GM21447 (cell line): ENCODE measurements at regions not wholly inside any gene's neighbourhood (a gene's known extent, or its start where the extent isn't known, plus 50 kb on each side); places are given as distances from the start of the nearest gene placed in this dataset.
"Not testable (repeated sequence)": the region's sequence is repeated elsewhere in the genome, so short reads cannot be mapped to it uniquely, and the experiment has no call there.

Experiments used
- ATAC-seq: cut with Tn5 transposase; IDR thresholded peaks from one replicate; pipeline ENCODE4 v1.9.1; 2021; ENCODE audit not compliant: unreplicated experiment

DNA sequence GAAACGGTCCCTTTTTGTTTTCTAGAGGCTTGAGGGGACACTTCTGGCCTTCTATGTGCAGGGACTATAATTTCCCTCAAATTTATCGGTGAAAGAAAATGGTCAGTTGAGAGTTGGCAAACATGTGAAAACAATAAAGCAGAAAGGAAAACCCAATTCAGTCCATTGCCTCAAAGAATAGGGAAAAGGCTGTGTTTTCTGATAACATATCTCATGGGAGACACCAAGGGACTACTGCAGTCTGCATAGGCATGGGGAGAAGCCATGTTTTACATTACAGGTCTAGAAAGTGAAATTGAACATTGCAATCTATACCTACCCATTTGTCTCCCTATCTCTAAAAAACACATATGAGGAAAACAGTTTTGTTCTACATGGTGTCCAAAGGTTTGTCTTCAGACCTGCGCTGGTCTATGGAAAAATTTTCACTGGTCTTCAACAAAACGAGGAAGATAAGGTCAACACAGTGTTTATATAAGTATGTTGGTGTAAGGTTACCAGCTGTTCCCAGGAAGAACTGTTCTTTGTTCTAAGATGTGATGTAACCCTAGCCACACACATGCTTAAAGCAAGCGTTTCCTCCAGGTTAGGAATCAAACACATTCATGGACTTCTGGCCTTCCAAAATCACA is 179.7 kb downstream of the MREG start:
- ATAC-seq = no peak

DNA sequence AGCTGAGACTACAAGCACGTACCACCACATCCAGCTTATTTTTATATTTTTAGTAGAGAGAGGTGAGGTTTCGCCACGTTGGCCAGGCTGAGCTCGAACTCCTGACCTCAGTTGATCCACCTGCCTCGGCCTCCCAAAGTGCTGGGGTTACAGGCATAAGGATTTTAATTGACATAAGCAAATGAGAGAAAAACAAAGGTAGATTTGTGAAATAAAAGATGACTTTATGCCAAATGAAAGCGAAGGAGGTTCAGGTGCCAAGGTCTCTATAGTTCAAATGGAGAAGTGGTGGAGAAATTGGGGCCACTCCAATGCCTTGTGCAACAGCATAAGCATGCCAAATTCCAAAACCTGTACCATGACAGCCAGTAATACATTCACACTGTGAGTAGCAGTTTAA is 180.6 kb downstream of the MREG start:
- no peak for ATAC-seq

DNA sequence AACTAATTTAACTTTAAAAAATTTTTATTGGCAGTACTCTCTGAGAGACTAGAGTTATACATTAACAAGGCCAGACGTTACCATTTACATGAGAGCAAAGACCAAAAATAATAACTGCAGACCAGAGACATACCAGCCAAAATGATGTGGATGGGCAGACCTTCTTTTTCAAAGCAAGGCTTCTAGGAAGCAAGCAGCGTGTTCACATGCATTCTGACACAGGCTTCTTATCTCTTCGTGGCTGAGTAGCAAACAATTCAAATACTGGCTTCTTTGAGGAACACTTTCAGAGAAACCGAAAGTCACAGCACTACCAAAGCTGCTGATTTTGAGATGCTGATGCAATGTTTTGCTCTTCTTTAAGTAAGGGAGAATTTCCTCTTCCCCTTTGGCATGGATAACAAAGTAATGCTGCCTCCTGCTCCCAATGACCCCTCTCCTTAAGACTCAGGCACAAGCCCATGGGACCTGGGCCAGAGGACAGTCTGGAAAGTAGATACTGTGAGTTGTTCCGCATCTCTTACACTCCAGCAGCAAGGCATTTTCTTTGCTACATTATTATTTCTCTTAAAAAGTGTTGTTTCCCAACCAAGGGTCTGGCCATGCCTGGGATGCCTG is 181.9 kb downstream of the MREG start:
- ATAC-seq = peak; percentile 79

DNA sequence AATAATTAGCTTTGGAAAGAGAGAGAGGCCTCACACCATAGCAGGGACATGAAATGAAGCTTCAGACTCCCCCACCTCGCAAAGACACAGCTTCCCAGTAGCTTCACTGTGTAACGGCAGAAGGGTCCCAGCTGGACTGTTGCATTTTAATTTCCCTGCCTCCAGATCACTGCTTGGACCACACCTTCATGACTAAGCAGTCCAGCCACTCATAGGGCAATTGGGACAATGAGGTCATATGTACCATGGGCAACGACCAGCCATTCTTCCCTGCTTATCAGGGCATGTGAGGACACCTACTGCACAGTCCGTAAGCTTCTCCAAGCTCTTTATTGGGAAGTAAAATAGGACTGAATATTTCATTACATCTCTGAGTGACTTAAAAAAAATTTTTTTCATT is 183.0 kb downstream of the MREG start:
- ATAC-seq = no peak

DNA sequence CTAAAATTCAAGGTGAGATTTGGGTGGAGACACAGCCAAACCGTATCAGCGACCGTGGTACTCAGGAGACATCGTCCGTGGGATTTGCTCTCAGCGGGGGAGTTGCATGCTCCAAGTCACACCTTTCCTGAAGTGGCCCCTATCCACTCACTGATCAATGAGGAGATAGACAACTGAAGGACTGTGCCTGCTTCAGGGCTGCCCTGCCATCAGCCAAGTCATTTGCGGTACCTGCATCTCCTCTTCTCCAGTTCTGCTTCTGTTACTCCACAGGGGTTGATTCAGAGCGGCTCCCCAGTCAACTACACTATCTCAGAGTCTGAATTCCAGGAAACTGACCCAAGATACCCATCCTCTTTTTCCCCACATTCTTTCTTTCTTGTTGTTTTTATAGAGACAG is 184.1 kb downstream of the MREG start:
- no peak for ATAC-seq

DNA sequence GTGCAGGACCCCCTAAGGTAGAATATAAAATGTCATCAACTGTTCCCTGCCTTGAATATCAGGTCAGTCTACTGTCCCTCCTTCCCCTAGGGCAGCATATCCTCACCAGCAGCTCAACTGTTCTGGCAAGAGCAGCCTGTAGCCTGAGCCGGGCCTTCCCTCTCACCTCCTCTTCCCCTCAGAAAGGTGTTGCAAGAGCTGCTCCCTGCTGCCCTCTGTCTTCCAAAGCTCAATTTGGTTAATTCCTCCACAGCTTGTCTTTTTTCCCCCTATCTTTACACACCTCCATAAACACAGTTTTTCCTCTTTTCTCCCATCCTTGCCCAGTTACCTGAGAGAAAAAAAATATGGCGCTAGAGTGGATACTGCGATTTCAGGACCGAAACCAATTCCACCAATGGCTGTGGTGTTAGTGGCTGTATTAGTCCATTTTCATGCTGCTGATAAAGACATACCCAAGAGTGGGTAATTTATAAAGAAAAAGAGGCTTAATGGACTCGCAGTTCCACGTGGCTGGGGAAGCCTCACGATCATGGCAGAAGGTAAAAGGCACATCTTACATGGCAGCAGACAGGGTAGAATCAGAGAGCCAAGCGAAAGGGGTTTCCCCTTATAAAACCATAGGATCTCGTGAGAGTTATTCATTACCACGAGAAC is 184.7 kb downstream of the MREG start:
- peak; percentile 83 for ATAC-seq

DNA sequence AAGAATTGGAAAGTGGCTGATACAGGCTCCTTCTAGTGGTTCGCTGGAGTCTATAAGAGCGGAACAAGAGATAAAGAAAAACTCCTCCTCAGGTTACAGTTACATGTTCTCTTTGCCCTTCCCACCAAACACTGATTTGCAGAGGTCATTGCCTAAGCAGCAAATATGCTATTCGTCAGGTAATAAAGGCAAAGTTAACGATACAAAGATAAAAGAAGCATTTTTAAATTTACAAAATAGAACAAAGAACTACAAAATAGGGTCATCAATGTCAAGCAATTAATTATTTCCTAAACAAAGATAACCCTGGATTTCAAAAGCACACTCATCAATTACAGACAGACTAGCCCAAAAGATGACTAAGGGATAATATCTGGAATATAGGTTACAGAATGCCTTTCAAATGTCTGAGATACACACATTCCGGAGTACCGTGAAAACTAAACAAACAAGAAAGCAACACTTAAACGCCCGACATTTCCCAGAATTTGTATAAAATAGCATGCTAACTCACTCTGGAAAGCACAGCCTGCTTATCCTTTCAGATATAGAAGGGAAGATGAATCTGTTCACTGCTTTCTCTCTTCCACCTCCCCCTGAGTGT is 186.4 kb downstream of the MREG start:
- ATAC-seq = no peak

DNA sequence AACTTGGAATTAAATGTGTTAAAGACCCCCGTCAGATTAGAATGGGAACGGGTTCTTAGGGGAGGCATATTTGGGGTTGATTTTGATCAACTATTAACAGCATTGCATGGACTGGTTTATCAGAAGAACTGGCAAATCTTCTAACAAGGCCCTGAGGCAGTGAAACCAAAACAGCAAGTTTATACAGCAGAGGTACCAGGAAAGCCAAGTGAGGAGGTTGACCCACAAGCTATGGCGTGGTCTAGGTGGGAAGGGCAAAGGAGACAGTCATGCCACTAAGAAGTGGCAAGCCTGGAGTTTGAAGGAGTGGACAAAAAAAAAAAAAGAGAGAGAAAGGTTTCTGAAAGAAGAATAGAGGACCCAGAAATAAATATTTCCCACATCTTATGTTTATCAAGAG is 187.0 kb downstream of the MREG start:
- no peak for ATAC-seq

DNA sequence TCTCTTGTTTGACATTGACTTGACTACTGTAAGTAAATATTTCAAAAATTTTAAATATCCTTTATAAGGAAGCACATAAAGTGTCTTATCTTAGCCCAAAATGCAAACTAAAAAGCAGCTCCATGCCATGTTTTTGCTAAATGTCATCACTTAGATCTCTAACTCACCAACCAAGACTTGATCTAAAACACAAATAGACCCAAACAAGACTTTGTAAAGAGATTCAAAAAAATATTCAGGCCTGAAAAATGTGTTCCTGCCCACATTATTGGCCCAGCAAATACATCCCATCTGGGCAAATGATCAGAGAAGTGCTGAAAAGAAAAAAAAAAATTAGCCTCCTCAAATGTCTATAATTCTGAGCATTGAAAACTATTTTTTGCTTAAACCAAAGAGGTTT is 187.6 kb downstream of the MREG start:
- ATAC-seq = no peak

DNA sequence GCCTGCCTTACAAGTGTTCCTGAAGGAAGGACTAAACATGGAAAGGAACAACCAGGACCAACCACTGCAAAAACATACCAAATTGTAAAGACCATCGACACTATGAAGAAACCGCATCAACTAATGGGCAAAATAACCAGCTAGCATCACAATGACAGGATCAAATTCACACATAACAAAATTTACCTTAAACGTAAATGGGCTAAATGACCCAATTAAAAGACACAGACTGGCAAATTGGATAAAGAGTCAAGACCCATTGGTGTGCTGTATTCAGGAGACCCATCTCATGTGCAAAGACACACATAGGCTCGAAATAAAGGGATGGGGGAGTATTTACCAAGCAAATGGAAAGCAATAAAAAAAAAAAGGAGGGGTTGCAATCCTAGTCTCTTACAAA is 192.1 kb downstream of the MREG start:
- not testable (repeated sequence) for ATAC-seq

DNA sequence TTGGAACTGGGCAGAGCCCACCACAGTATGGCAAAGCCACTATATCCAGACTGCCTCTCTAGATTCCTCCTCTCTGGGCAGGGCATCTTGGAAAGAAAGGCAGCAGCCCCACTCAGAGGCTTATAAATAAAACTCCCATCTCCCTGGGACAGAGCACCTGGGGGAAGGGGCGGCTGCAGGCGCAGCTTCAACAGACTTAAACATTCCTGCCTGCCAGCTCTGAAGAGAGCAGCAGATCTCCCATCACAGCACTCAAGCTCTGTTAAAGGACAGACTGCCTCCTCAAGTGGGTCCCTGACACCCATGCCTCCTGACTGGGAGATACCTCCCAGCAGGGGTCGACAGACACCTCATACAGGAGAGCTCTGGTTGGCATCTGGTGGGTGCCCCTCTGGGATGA is 193.6 kb downstream of the MREG start:
- not testable (repeated sequence) for ATAC-seq

DNA sequence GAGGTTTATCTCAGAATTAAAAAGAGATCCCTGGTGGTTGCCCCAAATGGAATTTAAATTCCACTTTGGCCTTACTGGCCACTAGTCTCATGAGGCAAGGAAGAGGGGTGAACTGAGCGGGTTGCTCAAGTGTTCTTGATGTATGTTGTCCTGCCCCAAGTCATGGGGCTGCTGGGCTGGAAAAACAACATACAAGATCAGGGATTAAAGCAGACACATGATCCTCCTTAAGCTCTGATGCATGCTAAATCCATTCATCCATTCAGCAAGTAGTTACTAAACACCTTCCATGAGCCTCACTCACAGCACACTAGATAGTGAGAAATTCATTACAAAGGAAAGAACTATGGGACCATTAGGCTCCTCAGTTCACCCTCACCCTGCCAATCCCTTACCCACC is 196.3 kb downstream of the MREG start:
- ATAC-seq = no peak

DNA sequence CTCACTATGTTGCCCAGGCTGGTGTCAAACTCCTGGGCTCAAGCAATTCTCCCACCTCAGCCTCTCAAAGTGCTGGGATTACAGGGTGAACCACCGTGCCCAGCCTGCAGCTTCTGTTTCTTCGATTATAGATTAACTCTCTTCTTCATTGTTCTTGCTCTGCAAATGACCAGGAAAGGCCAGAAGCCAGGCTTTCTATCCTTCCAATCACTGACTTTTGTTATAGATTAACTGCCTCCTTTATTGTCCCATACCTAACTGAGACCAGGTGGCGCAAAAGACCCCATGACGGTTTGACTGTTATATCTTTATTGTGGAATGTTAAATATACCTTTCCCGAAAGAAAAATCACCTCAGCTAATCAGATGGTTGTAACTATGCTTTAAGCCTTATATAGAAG is 196.9 kb downstream of the MREG start:
- ATAC-seq = no peak

DNA sequence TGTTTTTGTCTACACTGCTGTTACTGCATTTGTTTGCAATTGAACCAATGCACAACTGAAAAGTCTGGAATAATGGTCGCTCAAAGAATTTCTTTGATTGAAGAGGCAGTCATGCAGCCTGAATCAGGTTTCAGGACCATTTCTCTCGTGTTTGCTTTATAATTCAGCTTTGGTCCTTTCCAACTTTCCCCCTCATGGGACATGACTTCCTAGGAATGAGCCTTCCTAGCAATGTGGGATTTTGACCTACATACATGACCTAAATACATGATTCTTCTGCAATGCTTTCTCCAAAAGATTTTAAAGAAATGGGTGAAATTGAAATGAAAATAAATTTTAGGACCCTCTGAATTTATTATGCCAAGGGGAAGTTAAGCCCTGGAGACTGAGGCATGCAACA is 197.4 kb downstream of the MREG start:
- ATAC-seq = no peak

DNA sequence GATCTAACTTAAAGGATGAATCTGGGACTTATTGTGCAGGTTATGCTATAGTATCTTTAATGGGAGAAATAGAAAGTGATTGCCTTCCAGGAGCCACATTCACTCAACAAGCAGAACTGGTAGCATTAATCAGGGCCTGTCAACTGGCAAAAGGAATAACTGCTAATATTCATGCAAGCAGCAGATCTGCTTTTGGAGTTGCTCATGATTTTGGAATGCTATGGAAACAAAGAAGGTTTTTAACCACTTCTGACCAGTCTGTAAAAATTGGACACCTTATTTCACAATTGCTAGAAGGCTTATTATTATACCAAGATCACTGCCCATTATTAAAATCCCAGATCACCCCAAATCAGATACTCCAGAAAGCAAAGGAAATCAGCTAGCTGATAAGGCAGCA is 200.4 kb downstream of the MREG start:
- ATAC-seq = no peak

DNA sequence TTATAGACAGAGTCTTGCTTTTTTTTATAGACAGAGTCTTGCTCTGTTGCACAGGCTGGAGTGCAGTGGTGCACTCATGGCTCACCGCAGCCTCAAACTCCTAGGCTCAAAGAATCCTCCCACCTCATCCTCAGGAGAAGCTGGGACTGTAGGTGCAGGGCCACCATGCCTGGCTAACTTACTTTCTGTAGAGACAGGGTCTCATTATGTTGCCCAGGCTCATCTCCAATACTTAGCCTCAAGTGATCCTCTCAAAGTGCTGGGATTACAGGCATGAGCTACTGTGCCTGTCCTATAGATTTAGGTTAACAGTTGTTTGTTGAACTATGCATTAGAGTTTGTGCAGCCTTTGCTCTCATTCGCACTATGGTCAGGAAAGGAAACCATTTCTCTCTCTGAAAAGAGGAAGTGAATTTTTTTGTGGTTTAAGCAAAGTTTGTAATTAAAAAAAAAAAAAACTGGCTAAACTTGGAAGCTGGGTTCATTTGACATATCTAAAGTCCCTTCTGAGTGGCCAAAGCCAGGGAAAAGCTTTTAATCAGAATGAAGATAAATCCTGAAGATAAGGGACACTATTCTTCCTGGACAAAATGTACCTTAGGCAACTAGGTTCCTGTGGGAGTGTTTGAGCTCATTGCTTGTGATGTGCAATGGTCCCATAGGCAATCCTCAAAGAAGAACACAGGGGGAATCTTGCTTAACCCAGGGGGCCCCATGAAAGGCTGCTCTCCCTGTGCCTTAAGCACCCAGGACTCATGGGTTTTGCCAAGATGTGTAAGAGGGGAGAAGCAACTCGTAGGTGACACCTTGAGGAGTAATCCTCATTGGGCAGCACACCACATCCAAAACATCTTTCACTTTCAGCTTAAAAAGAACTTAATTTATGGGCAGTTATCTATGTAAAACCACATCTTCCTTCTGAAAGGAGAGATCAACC is 201.7 kb downstream of the MREG start:
- peak; percentile 96 for ATAC-seq

DNA sequence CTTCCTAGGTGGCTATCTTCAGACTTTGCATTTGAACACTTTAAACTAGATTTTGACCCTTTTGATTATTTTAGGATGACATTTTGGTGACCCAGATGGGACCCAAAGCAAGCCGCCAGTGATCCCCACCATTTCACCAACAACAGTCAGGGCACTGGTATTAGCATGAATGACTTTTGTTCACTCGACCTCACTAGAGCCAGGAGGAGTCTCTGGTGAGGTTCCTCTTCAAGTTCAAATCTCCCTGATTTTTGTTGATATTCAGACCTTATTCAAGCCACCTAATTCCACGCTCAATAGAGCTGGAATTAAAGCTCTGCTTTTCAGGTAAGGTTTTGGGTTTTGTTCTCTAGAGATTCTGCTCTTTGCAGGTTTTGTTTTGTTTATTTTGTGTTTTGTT is 202.3 kb downstream of the MREG start:
- ATAC-seq = peak; percentile 25

DNA sequence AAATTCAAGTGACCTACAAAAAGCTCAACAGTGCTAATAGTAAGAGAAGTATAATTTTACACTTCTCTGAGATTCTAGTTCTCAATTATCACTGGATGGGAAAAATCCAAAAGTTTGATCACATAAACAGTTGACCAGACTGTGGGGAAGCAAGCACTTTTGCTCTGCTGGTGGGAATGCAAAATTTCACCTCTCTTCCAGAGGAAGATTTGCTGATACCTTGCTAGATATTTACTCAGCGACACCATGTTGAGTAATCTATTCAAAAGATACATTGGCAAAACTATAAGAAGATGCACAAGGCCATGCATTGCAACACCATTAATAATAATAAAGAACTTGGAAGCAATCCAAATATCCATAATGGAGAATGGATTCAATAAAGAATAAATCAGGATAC is 204.4 kb downstream of the MREG start:
- no peak for ATAC-seq

DNA sequence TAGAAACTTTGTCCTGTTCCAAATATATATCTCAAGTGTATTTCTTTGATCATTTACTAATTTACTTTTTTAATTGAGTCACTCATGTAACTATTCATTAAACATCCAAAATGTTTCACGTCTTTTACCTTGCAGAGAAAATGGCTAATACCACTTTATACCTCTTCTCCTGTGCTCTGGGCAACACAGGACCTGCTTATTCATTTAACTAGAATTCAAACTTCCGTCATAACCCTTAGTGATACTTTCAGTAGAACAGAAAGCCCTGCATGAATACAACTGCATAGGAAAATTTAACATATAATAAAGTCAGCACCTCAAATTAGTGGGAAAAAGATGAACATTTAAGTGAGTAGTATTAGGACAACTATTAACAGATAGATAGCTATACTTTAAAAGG is 205.2 kb downstream of the MREG start:
- ATAC-seq = no peak

DNA sequence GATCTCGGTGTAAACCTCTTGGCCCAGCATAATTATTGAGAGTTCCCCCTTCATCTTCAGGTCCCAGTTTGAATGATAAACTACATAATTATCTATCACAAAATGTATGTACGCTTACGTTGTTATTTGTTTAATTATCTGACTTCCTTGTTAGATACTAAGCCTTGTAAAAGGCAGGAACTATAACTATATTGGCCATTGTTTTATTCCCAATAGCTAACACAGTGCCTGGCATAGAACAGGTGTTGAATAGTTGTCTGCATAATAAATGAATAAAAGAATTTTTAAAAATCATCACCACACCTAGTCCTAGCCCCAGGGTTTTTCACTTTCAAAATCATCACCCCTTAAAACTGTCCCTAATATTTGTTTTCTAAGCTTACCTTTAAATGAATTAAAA is 207.9 kb downstream of the MREG start:
- ATAC-seq = no peak

DNA sequence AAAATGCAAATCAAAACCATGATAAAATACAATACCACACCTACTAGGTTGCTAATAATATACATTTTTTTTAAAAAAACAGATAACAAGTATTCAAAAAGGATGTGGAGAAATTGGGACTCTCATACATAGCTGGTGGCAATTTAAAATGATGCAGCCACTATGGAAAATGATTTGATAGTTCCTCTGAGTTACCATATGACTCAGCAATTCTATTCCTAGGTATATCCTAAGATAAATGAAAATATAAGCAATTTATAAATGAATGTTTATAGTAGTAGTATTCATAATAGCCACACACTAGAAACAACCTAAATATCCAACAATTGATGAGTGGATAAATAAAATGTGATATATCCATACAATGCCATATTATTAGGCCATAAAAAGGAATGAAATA is 210.2 kb downstream of the MREG start:
- ATAC-seq = no peak
